ENCODE measurements at regions not wholly inside any gene's neighbourhood (a gene's known extent, or its start where the extent isn't known, plus 50 kb on each side); places are given as distances from the start of the nearest gene placed in this dataset.

- DNase-seq, result no peak
Measured at GRCh38 chr11:45067966-45068365, 78.5 kb upstream of the PRDM11 start.

- no peak for DNase-seq
Measured at GRCh38 chr11:45071232-45071631, 75.2 kb upstream of the PRDM11 start.

GRCh38 chr11:45073685-45074141 is 72.7 kb upstream of the PRDM11 start:
- peak in 1 of 6 experiments; percentile 28 for DNase-seq

- DNase-seq, result no peak
Measured at GRCh38 chr11:45075519-45075918, 70.9 kb upstream of the PRDM11 start.

GRCh38 chr11:45075952-45076351 is 70.5 kb upstream of the PRDM11 start:
- no peak for DNase-seq

GRCh38 chr11:45076761-45077160 is 69.7 kb upstream of the PRDM11 start:
- DNase-seq, result no peak

- DNase-seq, result no peak
Measured at GRCh38 chr11:45078236-45079074, 68.0 kb upstream of the PRDM11 start.

- no peak for DNase-seq
Measured at GRCh38 chr11:45079075-45079444, 67.4 kb upstream of the PRDM11 start.

- DNase-seq, result no peak
Measured at GRCh38 chr11:45079567-45079942, 66.9 kb upstream of the PRDM11 start.

- DNase-seq, result peak; percentile 12 to 68 (median 42)
Measured at GRCh38 chr11:45079943-45080719, 66.3 kb upstream of the PRDM11 start.

- DNase-seq, result no peak
Measured at GRCh38 chr11:45082744-45083543, 63.5 kb upstream of the PRDM11 start.

- no peak for DNase-seq
Measured at GRCh38 chr11:45083544-45084087, 62.8 kb upstream of the PRDM11 start.

- DNase-seq, result no peak
Measured at GRCh38 chr11:45085646-45086501, 60.6 kb upstream of the PRDM11 start.

- no peak for DNase-seq
Measured at GRCh38 chr11:45086526-45086925, 59.9 kb upstream of the PRDM11 start.

GRCh38 chr11:45087086-45087899 is 59.1 kb upstream of the PRDM11 start:
- DNase-seq, result no peak

- no peak for DNase-seq
Measured at GRCh38 chr11:45087900-45088160, 58.6 kb upstream of the PRDM11 start.

- DNase-seq, result no peak
Measured at GRCh38 chr11:45089251-45089650, 57.2 kb upstream of the PRDM11 start.

GRCh38 chr11:45089676-45090499 is 56.6 kb upstream of the PRDM11 start:
- DNase-seq, result no peak

GRCh38 chr11:45090607-45091006 is 55.8 kb upstream of the PRDM11 start:
- no peak for DNase-seq

Data from stimulated activated naive CD4-positive, alpha-beta T cell (primary cell).